Mammary epithelial cell (primary cell): ENCODE measurements at regions not wholly inside any gene's neighbourhood (a gene's known extent, or its start where the extent isn't known, plus 50 kb on each side); places are given as distances from the start of the nearest gene placed in this dataset.

Experiments used
- CTCF ChIP-seq, 2 donors: IDR thresholded peaks in 1 of 2; conservative IDR thresholded peaks in 1 of 2; 2 replicates each; pipeline ENCODE4 v1.5.1; 2011 to 2012; ENCODE audit warnings: inconsistent platforms in 2 of 2, low read length in 2 of 2, mild to moderate bottlenecking in 2 of 2, control low read depth in 1 of 2, low read depth in 1 of 2; ENCODE audit not compliant: insufficient read depth in 1 of 2; ENCODE audit errors: extremely low read depth in 1 of 2
- EZH2 ChIP-seq: IDR thresholded peaks from 2 replicates; pipeline ENCODE4 v1.6.1; 2012; ENCODE audit warnings: low read length, inconsistent platforms, borderline replicate concordance

- no peak for TF ChIP-seq CTCF (conservative IDR thresholded peaks at IDR 0.05 in 1 of 2, IDR thresholded peaks at IDR 0.05 in 1 of 2; ENCODE audit: extremely low read depth in 1 of 2, insufficient read depth in 1 of 2, low read depth in 1 of 2, low read length in 2 of 2)
- no peak for TF ChIP-seq EZH2
Observed at GRCh38 chr7:85595750-85596178, 408.9 kb upstream of the SEMA3D start.
